Panc1 (cell line): ENCODE measurements at regions not wholly inside any gene's neighbourhood (a gene's known extent, or its start where the extent isn't known, plus 50 kb on each side); places are given as distances from the start of the nearest gene placed in this dataset.

Source experiments
- ATAC-seq: fragments of 200-7000 bp; cut with Tn5 transposase; 2 replicates; pipeline ENCODE4 v1.9.1; 2020; ENCODE audit warnings: mild to moderate bottlenecking, moderate library complexity
- BruUV-seq: library from RNA; stranded (reverse); fragments of 400-500 nt; replicated peaks from 2 replicates; lab custom pipeline; 2021; lab: Mats Ljungman, UMichigan
- CTCF ChIA-PET: fragments of 300-600 bp; sonication (Branson Sonifier 250); formaldehyde crosslinking; loops from one replicate; lab custom pipeline; 2022; ENCODE audit warnings: antibody characterized with exemption; lab: Charles Lee
- POLR2A ChIA-PET: fragments of 300-600 bp; sonication (Branson Sonifier 250); formaldehyde crosslinking; loops from one replicate; lab custom pipeline; 2022; ENCODE audit warnings: antibody characterized with exemption; lab: Charles Lee
- DNase-seq: peaks from one replicate; pipeline ENCODE4 v3.0.0-alpha.2; 2010; ENCODE audit warnings: low read depth, low spot score
- H3K27ac ChIP-seq: 2 replicates; pipeline ENCODE4 v1.5.1; 2011; ENCODE audit warnings: mild to moderate bottlenecking, low read length, inconsistent platforms
- H3K27me3 ChIP-seq: fragments of 200-500 bp; sonication (Bioruptor generic); 2 replicates; pipeline ENCODE4 v1.6.0; 2014; ENCODE audit warnings: low read length, inconsistent platforms; ENCODE audit not compliant: control insufficient read depth, insufficient read depth
- H3K36me3 ChIP-seq: fragments of 200-500 bp; sonication (Bioruptor generic); 2 replicates; pipeline ENCODE4 v1.5.1; 2014; ENCODE audit warnings: inconsistent platforms, mild to moderate bottlenecking, low read length, moderate library complexity; ENCODE audit not compliant: control insufficient read depth, insufficient read depth
- H3K4me1 ChIP-seq: 2 replicates; pipeline ENCODE4 v1.5.1; 2011; ENCODE audit warnings: inconsistent platforms, mild to moderate bottlenecking, low read length, moderate library complexity; ENCODE audit not compliant: control insufficient read depth, insufficient read depth
- H3K4me3 ChIP-seq, 2 experiments: 2 replicates each; pipeline ENCODE4 v1.5.1; 2011 to 2012; ENCODE audit warnings: low read depth in 2 of 2, low read length in 2 of 2, mild to moderate bottlenecking in 2 of 2, inconsistent platforms in 1 of 2, moderate library complexity in 1 of 2
- H3K9me3 ChIP-seq: fragments of 200-500 bp; sonication (Bioruptor generic); 2 replicates; pipeline ENCODE4 v1.5.1; 2014; ENCODE audit warnings: low read depth, mild to moderate bottlenecking, inconsistent platforms, low read length, moderate library complexity; ENCODE audit not compliant: control insufficient read depth, insufficient read depth
- POLR2AphosphoS5 ChIP-seq: IDR thresholded peaks from 2 replicates; pipeline ENCODE4 v1.6.1; 2012; ENCODE audit warnings: mild to moderate bottlenecking, low read depth, low read length, moderate library complexity
- SIN3A ChIP-seq: IDR thresholded peaks from 2 replicates; pipeline ENCODE4 v1.6.1; 2012; ENCODE audit warnings: low read depth, mild to moderate bottlenecking, low read length, moderate library complexity, borderline replicate concordance; ENCODE audit not compliant: insufficient read depth
- TCF7L2 ChIP-seq: IDR thresholded peaks from 2 replicates; pipeline ENCODE4 v1.6.1; 2011; ENCODE audit warnings: mild to moderate bottlenecking, low read depth, low read length, inconsistent platforms
- in situ Hi-C: cut with HindIII; loops from 2 replicates; pipeline ENCODE4 v1.10.0; 2016; ENCODE audit warnings: low sequenced_read_pairs, low pct_unique_long_range_greater_than_20kb
- intact Hi-C: fragments of 100-400 bp; cut with micrococcal nuclease; formaldehyde crosslinking; loops from one replicate; pipeline ENCODE4 v1.10.0; 2022; ENCODE audit not compliant: unreplicated experiment
- TF ChIP-seq, protein P1 (sequence below), 2 experiments: IDR thresholded peaks; 2 replicates each; pipeline ENCODE4 v1.6.1; 2011 to 2012; ENCODE audit warnings: low read depth in 2 of 2, control low read depth in 1 of 2, low read length in 1 of 2, mild to moderate bottlenecking in 1 of 2, moderate library complexity in 1 of 2; ENCODE audit not compliant: insufficient read depth in 1 of 2
- TF ChIP-seq, protein P2 (sequence below): fragments of 450-650 bp; IDR thresholded peaks from 2 replicates; pipeline ENCODE4 v1.5.1; 2017; ENCODE audit warnings: mild to moderate bottlenecking

DNA sequence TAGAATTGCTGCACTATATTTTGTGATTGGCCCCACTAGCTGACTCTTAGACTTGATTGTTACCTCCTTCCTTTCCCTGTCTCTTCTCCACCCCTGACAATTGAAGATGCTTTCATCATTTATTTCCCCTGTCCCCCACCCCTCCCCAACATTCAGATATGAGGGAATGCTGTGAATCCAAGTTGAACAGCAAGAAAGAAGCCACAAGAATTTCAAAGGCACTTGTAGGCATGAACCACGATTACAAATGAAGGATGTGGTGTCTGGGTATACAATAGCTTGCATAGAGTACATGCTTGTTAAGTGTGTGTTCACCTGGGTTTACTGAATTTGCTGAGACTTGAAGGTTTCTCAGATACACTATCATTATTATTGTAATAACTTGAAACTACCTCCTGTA lies 78.3 kb upstream of the TRIO start:
- DNase-seq (no peak), ATAC-seq (no peak)
- CTCF ChIA-PET = no interaction called here
- H3K4me1 ChIP-seq = peaks cover 4% of the 10 kb centered on the region
- intact Hi-C loops (no loop called here), in situ Hi-C loops (no loop called here)
- no peaks in the 10 kb centered on the region for H3K36me3 ChIP-seq
- POLR2A ChIA-PET = no interaction called here
- peaks cover 5% of the 10 kb centered on the region; the same call in 1 of the 2 replicates for H3K9me3 ChIP-seq
- H3K4me3 ChIP-seq = no peak overlapping the region
- BruUV-seq = no TSS peak
- TF ChIP-seq SIN3A (no peak), POLR2AphosphoS5 (no peak)
- H3K27ac ChIP-seq = no peak overlapping the region; the same call in 1 of the 2 replicates
- H3K27me3 ChIP-seq = no peaks in the 10 kb centered on the region

DNA sequence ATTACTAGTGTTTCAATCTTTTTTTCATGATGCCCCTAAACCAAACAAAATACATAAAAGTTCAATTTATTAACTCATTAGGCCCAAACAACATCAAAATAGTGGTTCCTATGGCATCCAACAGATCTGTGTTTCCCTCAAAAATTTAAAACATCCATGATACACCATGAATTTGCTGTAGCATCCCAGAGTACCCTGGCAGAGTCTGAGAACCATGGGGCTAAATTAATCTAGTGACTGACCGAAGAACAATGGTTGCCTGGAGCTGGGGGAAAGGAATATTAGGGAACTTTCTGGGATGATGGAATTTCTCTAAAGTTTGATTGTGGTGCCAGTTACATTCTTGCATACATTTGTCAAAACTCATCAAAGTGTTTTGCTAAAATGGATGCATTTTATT lies 79.5 kb upstream of the TRIO start:
- POLR2A ChIA-PET = interaction anchor here (0.7 kb wide), 1 partner anchor 164 kb away, joined by 4 read pairs; no protein-coding TSS in a partner anchor
- ATAC-seq = no peak
- Histone ChIP-seq H3K27ac (no peak overlapping the region), H3K27me3 (no peaks in the 10 kb centered on the region), H3K4me3 (no peak overlapping the region), H3K9me3 (peaks cover 5% of the 10 kb centered on the region; the same call in 1 of the 2 replicates), H3K36me3 (no peaks in the 10 kb centered on the region), H3K4me1 (peaks cover 4% of the 10 kb centered on the region)
- CTCF ChIA-PET = no interaction called here
- TF ChIP-seq, protein P1, sequence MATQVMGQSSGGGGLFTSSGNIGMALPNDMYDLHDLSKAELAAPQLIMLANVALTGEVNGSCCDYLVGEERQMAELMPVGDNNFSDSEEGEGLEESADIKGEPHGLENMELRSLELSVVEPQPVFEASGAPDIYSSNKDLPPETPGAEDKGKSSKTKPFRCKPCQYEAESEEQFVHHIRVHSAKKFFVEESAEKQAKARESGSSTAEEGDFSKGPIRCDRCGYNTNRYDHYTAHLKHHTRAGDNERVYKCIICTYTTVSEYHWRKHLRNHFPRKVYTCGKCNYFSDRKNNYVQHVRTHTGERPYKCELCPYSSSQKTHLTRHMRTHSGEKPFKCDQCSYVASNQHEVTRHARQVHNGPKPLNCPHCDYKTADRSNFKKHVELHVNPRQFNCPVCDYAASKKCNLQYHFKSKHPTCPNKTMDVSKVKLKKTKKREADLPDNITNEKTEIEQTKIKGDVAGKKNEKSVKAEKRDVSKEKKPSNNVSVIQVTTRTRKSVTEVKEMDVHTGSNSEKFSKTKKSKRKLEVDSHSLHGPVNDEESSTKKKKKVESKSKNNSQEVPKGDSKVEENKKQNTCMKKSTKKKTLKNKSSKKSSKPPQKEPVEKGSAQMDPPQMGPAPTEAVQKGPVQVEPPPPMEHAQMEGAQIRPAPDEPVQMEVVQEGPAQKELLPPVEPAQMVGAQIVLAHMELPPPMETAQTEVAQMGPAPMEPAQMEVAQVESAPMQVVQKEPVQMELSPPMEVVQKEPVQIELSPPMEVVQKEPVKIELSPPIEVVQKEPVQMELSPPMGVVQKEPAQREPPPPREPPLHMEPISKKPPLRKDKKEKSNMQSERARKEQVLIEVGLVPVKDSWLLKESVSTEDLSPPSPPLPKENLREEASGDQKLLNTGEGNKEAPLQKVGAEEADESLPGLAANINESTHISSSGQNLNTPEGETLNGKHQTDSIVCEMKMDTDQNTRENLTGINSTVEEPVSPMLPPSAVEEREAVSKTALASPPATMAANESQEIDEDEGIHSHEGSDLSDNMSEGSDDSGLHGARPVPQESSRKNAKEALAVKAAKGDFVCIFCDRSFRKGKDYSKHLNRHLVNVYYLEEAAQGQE (IDR thresholded peaks at IDR 0.05; ENCODE audit: insufficient read depth in 1 of 2, low read depth in 2 of 2, low read length in 1 of 2) = no peak
- TF ChIP-seq TCF7L2 = no peak
- TF ChIP-seq POLR2AphosphoS5 = no peak
- no peak for TF ChIP-seq SIN3A
- TF ChIP-seq, protein P2, sequence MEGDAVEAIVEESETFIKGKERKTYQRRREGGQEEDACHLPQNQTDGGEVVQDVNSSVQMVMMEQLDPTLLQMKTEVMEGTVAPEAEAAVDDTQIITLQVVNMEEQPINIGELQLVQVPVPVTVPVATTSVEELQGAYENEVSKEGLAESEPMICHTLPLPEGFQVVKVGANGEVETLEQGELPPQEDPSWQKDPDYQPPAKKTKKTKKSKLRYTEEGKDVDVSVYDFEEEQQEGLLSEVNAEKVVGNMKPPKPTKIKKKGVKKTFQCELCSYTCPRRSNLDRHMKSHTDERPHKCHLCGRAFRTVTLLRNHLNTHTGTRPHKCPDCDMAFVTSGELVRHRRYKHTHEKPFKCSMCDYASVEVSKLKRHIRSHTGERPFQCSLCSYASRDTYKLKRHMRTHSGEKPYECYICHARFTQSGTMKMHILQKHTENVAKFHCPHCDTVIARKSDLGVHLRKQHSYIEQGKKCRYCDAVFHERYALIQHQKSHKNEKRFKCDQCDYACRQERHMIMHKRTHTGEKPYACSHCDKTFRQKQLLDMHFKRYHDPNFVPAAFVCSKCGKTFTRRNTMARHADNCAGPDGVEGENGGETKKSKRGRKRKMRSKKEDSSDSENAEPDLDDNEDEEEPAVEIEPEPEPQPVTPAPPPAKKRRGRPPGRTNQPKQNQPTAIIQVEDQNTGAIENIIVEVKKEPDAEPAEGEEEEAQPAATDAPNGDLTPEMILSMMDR = no peak
- in situ Hi-C loops (no loop called here), intact Hi-C loops (no loop called here)
- no TSS peak for BruUV-seq
- DNase-seq = no peak

DNA sequence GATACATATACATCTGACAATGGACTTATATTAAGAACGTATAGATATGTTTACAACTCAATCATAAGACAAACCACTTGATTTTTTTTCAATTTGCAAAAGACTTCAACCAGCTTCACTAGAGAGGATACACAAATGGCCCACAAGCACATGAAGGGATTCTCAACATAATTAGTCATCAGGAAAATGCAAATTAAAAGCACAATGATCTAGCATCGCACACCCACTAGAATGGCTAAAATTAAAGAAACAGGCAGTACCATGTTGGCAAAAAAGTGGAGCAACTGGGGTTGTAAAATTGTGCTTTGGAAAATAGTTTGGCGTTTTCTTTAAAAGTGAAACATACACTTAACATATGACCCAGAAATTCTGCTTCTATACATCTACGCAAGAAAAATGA lies 80.0 kb upstream of the TRIO start:
- no peak for ATAC-seq
- no peak for DNase-seq
- CTCF ChIA-PET = no interaction called here
- Histone ChIP-seq H3K36me3 (no peaks in the 10 kb centered on the region), H3K4me3 (no peak overlapping the region), H3K27ac (no peak overlapping the region), H3K27me3 (no peaks in the 10 kb centered on the region), H3K4me1 (peaks cover 4% of the 10 kb centered on the region), H3K9me3 (peaks cover 5% of the 10 kb centered on the region; the same call in 1 of the 2 replicates)
- no TSS peak for BruUV-seq
- intact Hi-C loops = no loop called here
- in situ Hi-C loops = no loop called here
- TF ChIP-seq POLR2AphosphoS5 (no peak), SIN3A (no peak), TCF7L2 (no peak)
- TF ChIP-seq, protein P2 = no peak
- POLR2A ChIA-PET = interaction anchor here (0.7 kb wide), 1 partner anchor 164 kb away, joined by 4 read pairs; no protein-coding TSS in a partner anchor
